Fibroblast of the aortic adventitia (primary cell): ENCODE measurements at regions not wholly inside any gene's neighbourhood (a gene's known extent, or its start where the extent isn't known, plus 50 kb on each side); places are given as distances from the start of the nearest gene placed in this dataset.

Source experiments
- DNase-seq: peaks from one replicate; pipeline ENCODE4 v3.0.0-alpha.2; 2010; ENCODE audit warnings: low read depth
- H3K4me3 ChIP-seq: 2 replicates; pipeline ENCODE4 v1.5.1; 2011; ENCODE audit warnings: low read depth, mild to moderate bottlenecking, control low read depth, low read length, moderate library complexity
- CTCF ChIP-seq: IDR thresholded peaks from 2 replicates; pipeline ENCODE4 v1.5.1; 2011; ENCODE audit warnings: mild to moderate bottlenecking, low read length, control low read depth, inconsistent platforms; ENCODE audit not compliant: insufficient read depth

GRCh38 chr6:1024587-1024986 lies 287.3 kb upstream of the FOXQ1 start:
- peak; percentile 35 for DNase-seq
- no peak for TF ChIP-seq CTCF
- no peak overlapping the region for H3K4me3 ChIP-seq

GRCh38 chr6:1024161-1024560 lies 287.7 kb upstream of the FOXQ1 start:
- DNase-seq: no peak
- no peak overlapping the region for H3K4me3 ChIP-seq
- no peak for TF ChIP-seq CTCF

GRCh38 chr6:1023229-1023628 lies 288.7 kb upstream of the FOXQ1 start:
- DNase-seq: no peak
- H3K4me3 ChIP-seq: no peak overlapping the region
- no peak for TF ChIP-seq CTCF

GRCh38 chr6:1022719-1023118 lies 289.2 kb upstream of the FOXQ1 start:
- no peak for DNase-seq
- no peak overlapping the region for H3K4me3 ChIP-seq
- no peak for TF ChIP-seq CTCF

GRCh38 chr6:1020837-1021236 lies 291.1 kb upstream of the FOXQ1 start:
- DNase-seq: no peak
- TF ChIP-seq CTCF: no peak
- no peak overlapping the region for H3K4me3 ChIP-seq

GRCh38 chr6:1020133-1020532 lies 291.8 kb upstream of the FOXQ1 start:
- no peak for DNase-seq
- no peak for TF ChIP-seq CTCF
- H3K4me3 ChIP-seq: no peak overlapping the region

GRCh38 chr6:1018041-1018440 lies 293.9 kb upstream of the FOXQ1 start:
- no peak overlapping the region for H3K4me3 ChIP-seq
- no peak for DNase-seq
- no peak for TF ChIP-seq CTCF
